GM12892 (cell line): ENCODE measurements at regions not wholly inside any gene's neighbourhood (a gene's known extent, or its start where the extent isn't known, plus 50 kb on each side); places are given as distances from the start of the nearest gene placed in this dataset.

ENCODE experiments used
- POLR2A ChIP-seq: IDR thresholded peaks from 2 replicates; pipeline ENCODE4 v1.6.1; 2011; ENCODE audit warnings: low read depth, low read length, control low read depth
- TAF1 ChIP-seq: IDR thresholded peaks from 2 replicates; pipeline ENCODE4 v1.6.1; 2011; ENCODE audit warnings: low read depth, mild to moderate bottlenecking, control low read depth, low read length, borderline replicate concordance

DNA sequence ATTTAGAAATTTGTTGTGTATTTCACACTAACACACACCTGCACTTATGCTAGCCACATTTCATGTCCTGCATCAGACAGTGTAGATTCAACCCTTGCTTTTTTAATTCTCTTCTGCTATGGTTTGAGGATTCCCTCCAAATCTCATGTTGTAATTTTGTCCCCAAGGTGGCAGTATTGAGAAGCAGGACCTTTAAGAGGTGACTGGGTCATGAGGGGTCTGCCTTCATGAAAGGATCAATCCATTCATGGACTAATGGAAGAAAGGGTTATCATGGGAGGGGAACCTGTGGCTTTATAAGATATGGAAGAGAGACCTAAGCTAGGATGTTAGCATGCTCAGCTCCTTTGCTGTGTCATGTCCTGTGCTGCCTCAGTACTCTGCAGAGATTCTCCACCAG lies 1032.2 kb downstream of the CDH11 start:
- no peak for TF ChIP-seq POLR2A
- no peak for TF ChIP-seq TAF1
